GF-D8 (cell line): ENCODE measurements at regions not wholly inside any gene's neighbourhood (a gene's known extent, or its start where the extent isn't known, plus 50 kb on each side); places are given as distances from the start of the nearest gene placed in this dataset.
"Not testable (repeated sequence)": the region's sequence is repeated elsewhere in the genome, so short reads cannot be mapped to it uniquely, and the experiment has no call there.

Source experiments
- DNase-seq: peaks from one replicate; lab custom pipeline; 2025; lab: John Stamatoyannopoulos, UW

DNA sequence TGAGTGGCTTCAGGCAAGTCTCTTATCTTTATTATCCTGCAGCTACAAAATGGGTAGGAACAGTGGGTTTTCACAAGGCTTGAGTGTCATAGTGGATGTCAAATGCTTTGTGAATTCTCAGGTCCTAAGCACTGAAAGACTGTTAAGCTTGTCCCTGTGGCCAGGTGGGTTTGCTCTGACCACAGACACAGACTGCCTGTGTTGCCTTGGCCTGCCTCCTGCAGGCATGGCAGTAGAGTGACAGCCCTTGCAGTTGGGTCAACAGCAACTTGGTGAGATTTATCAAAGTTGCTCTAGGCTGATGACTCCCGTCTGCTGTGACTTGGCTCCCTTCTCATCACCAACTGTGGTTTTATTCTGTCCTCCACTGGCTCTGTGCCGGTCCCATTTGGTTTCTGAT lies 520.0 kb upstream of the CCDC196 start:
- DNase-seq = no peak

DNA sequence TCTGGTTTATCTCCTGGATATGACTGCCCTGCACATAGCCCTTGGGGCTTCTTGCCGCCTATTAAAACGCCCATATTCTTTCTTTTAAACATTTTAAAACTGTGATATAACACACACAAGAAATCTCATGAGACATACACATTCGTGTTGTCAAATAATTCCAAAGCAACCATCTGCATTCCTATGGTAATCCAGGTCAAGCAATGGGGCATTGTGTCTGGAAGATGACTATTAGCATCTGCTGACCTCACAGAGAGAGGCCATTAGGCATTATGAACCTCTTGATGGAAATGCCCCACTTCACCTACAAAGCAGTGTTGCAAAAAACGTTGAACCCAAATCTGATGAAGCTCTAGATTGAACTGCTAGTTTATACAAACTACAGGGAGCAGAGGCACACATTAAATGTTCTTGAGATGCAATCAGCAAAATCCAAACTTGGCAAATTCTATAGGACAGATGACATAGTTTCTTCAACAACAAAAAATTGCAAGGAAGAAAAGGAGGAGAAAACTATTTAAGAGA lies 513.8 kb upstream of the CCDC196 start:
- DNase-seq = no peak

DNA sequence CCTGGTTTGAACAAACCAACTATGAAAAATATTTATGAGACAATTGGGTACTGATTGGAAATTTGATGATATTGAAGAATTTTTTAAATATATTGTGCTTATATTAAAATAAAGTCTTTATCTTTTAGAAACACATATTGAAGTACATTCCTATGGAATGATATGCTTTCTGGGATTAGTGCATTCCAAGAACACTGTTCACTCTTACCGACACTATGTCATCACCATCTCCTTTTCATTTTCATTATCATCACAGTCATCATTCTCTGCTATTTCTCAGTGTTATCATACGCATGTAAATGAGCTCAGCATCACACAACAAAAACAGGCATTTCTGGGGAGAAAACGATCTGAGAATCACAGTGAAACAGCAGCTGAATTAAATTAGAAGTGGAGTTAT lies 513.3 kb upstream of the CCDC196 start:
- no peak for DNase-seq

GRCh38 chr14:65975865-65976264 lies 510.3 kb upstream of the CCDC196 start:
- DNase-seq = no peak

GRCh38 chr14:65976761-65977404 lies 509.3 kb upstream of the CCDC196 start:
- no peak for DNase-seq

DNA sequence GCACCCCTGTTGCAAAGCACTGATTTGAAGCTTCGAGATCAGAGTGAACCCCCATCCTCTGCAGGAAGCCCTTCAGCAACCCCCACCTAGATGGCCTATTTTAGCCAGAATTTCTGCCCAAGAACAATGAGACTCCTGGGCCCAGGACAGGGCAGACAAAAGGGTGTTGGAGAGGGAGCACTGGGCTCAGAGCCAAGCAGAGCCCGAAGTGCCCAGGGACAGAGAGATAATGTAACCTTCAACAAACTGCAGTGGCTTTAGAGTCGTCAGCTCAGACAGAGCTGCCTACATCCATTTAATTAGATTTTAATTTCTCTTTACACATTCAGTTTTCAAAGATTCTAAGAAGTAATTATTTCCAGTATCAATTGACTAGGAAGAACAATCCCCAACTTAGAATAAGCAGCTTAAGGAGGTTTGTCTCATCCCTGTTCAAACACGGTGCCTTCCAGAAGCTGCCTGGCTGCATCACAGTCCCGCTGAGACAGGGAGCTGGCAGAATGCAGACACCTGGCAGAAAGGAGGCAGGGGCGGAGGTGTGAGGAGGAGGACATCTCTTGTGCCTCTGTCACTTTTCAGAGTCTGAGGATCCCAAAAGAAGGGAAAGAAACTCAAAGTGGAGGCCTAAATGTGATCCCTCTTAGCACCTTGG lies 504.9 kb upstream of the CCDC196 start:
- no peak for DNase-seq

GRCh38 chr14:65986041-65986440 lies 500.1 kb upstream of the CCDC196 start:
- no peak for DNase-seq

DNA sequence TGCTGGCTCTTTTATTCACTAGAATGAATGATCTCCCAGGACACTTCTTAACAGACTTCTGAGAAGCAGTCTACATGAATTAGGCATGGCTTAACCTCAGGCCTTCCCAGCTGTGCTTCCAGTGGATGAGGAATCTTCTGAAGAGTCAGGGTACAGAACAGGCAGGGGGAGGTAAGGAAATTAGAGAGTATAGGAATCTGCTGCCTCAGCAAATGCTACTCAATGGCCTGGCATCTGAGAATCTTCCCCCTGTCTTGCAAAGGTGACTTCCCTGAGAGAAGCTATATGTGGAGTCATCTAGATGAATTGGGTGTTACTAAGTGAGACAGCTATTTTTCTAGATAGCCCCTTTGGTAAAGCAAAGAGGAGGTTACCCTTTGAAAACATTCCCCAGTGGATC lies 496.2 kb upstream of the CCDC196 start:
- no peak for DNase-seq

DNA sequence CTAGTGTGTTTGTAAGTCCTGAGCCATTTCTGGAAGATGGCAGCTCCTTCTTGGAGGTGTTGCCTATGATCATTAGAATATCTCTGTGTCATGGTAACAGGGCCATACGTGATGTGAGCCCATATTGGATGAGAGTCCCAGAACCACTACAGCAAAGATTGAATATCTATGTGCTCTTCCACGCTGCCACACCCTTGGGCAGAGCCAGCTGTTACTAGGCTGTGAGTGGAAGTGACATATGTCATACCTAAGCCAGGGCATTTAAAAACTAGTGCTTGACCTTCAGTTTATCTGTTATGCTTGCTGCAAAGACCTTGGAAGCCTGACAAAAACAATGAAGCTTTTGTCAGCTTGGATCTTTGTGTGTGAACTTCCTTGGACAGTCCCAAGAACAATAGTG lies 495.1 kb upstream of the CCDC196 start:
- DNase-seq = no peak

DNA sequence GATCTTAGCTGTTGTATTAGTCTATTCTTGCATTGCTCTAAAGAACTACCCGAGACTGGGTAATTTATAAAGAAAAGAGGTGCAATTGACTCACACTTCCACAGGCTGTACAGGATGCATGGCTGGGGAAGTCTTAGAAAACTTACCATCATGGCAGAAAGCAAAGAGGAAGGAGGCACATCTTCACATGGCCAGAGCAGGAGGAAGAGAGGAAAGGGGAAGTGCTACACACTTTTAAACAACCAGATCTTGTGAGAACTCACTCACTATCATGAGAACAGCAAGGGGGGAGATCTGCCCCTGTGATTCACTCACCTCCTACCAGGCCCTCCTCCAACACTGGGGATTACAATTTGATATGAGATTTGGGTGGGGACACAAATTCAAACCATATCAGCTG lies 494.2 kb upstream of the CCDC196 start:
- DNase-seq = not testable (repeated sequence)

- DNase-seq = no peak
These were observed 493.1 kb upstream of the CCDC196 start for GRCh38 chr14:65993103-65993502.

DNA sequence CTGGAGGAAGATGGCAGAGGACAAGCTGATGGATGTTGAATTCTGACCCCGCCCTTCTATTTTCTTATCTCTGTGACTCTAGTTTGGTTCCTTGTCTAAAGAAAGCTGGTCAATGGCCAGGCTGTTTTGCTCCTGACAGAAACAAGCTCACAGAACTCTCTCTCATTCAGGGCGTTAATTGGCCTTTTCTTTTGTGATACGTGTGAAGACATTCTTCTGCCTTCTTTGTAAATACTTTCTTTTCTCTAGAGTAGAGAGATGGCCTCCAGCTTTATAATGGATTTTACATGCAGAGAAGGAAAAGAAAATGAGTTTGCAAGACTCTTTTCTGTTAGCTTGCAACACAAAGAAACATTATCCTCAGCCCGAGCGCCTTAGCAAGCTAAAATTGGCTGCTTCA lies 492.2 kb upstream of the CCDC196 start:
- DNase-seq = no peak

GRCh38 chr14:65997347-65997746 lies 488.8 kb upstream of the CCDC196 start:
- DNase-seq = no peak

DNA sequence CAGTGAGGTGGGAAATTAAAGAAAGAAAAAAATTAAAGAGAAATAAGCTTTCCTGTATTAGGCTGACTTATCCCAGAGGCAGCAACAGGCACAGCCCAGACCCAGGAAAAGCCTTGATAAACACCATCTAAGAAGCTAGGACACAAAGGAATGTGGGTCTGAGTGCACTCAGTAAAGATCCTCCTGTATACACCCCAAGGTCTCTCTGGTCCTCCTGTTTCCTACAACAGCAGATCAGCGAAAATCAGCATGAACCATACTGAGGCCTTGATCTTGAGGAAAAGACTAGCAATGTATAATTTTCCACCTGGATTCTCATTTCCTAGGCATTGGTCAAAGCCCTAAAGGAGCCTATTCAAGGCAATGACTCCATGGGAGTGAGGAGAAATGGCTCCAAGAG lies 486.3 kb upstream of the CCDC196 start:
- DNase-seq = no peak

GRCh38 chr14:66000766-66001165 lies 485.4 kb upstream of the CCDC196 start:
- DNase-seq = no peak

DNA sequence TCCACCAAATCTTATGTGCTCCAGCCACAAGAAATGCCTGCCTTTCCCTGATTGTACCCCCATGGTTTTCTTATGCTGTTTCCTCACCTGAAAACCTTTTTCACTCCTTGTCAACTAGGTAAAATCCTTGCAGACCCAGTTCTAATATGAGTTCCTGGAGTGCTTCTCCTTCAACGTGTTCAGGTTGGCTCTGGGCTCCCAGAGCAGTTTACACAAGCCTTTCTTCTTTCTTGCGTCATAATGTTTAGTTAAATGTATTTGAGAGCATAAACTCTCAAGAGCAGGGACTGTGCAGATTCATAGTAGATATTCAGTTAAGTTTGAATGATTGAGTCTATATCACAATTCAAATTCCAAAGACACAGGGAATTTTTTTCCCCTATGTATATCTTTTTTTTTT lies 484.8 kb upstream of the CCDC196 start:
- no peak for DNase-seq

- no peak for DNase-seq
These were observed 483.0 kb upstream of the CCDC196 start for GRCh38 chr14:66003082-66003730.

DNA sequence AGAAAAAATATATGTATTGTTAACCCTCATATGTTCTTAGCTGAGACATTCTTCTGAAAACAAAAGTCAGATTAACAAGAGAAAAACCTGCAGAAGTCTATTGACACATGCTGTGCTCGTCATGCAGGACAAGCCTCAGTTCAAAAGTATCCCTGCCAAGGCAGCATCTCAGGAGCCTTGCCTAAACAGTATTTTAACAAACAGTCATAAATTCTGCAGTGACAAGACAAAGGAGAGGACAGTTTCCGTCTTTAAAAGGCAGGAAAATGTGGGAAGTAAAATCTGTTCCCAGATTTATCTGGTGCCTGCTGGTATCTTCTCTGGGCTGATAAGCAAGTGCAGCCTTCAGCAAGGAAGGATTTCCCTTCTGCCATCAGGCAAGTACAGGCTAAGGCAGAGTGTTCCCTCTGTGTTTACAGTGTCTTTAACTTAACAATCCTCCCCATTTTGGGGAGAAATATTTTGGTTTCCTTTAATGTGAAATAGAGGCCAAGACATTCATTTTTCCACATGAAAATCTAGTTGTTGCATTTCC lies 480.2 kb upstream of the CCDC196 start:
- DNase-seq = no peak

- no peak for DNase-seq
These were observed 477.5 kb upstream of the CCDC196 start for GRCh38 chr14:66008631-66009030.

DNA sequence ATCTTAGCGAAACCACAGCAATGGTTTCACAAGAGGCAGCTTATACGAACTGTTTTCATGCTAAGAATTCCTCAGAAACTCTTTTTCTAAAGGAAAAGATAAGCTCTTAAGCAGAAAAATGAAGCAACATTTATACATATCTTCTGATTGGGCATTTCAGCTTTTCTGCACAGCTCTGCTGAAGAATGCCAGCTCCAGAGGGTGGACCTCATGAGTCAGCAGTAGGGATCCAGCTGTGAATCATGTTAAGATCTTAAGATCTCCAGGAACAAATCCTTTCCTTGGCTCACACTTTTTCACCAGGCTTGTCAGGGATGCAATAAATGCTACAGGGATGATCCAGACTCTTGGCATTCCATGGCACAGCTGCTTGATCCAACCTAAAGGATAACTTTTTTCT lies 477.1 kb upstream of the CCDC196 start:
- DNase-seq = no peak

- DNase-seq = no peak
These were observed 475.5 kb upstream of the CCDC196 start for GRCh38 chr14:66010695-66011094.

GRCh38 chr14:66011855-66012254 lies 474.3 kb upstream of the CCDC196 start:
- no peak for DNase-seq

- not testable (repeated sequence) for DNase-seq
These were observed 472.6 kb upstream of the CCDC196 start for GRCh38 chr14:66013607-66014006.
